Neutrophil (primary cell): ENCODE measurements at regions not wholly inside any gene's neighbourhood (a gene's known extent, or its start where the extent isn't known, plus 50 kb on each side); places are given as distances from the start of the nearest gene placed in this dataset.

Experiments
- H3K27ac ChIP-seq: fragments of 200-600 bp; sonication (generic); 2 replicates; pipeline ENCODE4 v1.5.1; 2016; ENCODE audit warnings: mild to moderate bottlenecking, moderate library complexity
- H3K27me3 ChIP-seq: fragments of 200-600 bp; sonication (generic); 2 replicates; pipeline ENCODE4 v1.6.0; 2016; ENCODE audit warnings: mild to moderate bottlenecking
- H3K36me3 ChIP-seq: fragments of 200-600 bp; sonication (generic); 2 replicates; pipeline ENCODE4 v1.5.1; 2017
- H3K4me1 ChIP-seq, 2 experiments: fragments of 200-600 bp in 1 of 2; sonication (generic) in 1 of 2; 1 replicate in 1 of 2; 2 replicates in 1 of 2; pipeline versions ENCODE4 v1.5.1 to v1.6.1; 2013 to 2016; ENCODE audit warnings: low read depth in 1 of 2, low read length in 1 of 2, mild to moderate bottlenecking in 1 of 2, moderate library complexity in 1 of 2; ENCODE audit not compliant: control insufficient read depth in 1 of 2, insufficient read depth in 1 of 2
- H3K4me3 ChIP-seq, 2 experiments: fragments of 200-600 bp in 1 of 2; sonication (generic) in 1 of 2; 1 replicate in 1 of 2; 2 replicates in 1 of 2; pipeline ENCODE4 v1.5.1; 2013 to 2016; ENCODE audit warnings: low read depth in 1 of 2, low read length in 1 of 2, mild to moderate bottlenecking in 1 of 2, moderate library complexity in 1 of 2
- H3K9me3 ChIP-seq: fragments of 200-600 bp; sonication (generic); 2 replicates; pipeline ENCODE4 v1.5.1; 2016
- TF ChIP-seq, protein P1 (sequence below): fragments of 200-600 bp; sonication (generic); IDR thresholded peaks from 2 replicates; pipeline ENCODE4 v1.5.1; 2016; ENCODE audit warnings: antibody characterized with exemption

DNA sequence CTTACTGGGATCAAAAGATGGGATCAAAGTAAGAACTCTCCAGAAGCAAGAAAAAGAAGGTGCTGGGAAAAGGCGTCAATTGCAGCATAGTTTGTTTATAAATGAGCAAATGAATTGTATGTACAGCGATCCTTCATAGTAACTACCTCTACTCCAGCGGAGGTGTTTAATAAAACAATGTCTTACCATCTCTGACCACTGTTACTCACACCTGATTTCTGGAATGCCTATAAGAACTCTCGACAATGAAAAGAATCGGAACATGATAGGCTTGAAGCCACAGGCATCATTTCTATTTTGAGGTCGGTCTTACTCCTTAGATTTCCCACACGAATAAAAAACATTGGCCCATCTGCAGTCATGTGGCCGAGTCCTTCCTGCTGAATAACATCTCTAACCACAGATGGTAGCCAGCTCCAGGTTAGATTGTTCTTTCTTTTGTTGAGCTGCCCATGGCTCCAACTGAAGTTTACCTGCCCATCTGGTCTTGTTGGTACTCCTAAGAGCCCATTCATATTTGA is 67.6 kb downstream of the CLDN34 start:
- Histone ChIP-seq H3K27ac (no peak overlapping the region), H3K36me3 (no peaks in the 10 kb centered on the region), H3K4me3 (no peak overlapping the region), H3K4me1 (no peaks in the 10 kb centered on the region), H3K27me3 (no peaks in the 10 kb centered on the region), H3K9me3 (no peaks in the 10 kb centered on the region)
- TF ChIP-seq, protein P1, sequence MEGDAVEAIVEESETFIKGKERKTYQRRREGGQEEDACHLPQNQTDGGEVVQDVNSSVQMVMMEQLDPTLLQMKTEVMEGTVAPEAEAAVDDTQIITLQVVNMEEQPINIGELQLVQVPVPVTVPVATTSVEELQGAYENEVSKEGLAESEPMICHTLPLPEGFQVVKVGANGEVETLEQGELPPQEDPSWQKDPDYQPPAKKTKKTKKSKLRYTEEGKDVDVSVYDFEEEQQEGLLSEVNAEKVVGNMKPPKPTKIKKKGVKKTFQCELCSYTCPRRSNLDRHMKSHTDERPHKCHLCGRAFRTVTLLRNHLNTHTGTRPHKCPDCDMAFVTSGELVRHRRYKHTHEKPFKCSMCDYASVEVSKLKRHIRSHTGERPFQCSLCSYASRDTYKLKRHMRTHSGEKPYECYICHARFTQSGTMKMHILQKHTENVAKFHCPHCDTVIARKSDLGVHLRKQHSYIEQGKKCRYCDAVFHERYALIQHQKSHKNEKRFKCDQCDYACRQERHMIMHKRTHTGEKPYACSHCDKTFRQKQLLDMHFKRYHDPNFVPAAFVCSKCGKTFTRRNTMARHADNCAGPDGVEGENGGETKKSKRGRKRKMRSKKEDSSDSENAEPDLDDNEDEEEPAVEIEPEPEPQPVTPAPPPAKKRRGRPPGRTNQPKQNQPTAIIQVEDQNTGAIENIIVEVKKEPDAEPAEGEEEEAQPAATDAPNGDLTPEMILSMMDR, result no peak

DNA sequence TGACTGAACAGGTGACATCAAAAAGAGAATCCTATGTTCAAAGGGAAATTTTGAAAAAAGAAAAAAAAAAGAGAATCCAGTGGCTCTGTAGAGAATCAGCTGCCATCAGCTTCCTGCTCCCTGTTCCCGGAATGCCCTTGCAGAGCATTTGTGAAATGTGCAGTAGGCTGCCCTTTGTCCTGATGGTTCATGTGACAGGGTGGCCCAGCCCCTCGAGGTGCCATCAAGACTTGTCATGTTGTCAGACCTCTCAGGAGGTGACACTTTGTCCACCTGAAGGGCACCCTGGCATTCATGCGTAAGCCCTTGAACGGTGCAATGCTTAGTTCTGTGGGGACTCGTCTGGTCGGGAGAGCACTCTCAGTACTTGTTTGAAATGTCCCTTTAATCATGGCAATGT is 71.4 kb downstream of the CLDN34 start:
- Histone ChIP-seq H3K27ac (no peak overlapping the region), H3K27me3 (no peaks in the 10 kb centered on the region), H3K4me3 (no peak overlapping the region), H3K36me3 (no peaks in the 10 kb centered on the region), H3K4me1 (no peaks in the 10 kb centered on the region), H3K9me3 (no peaks in the 10 kb centered on the region)
- TF ChIP-seq, protein P1, result no peak

DNA sequence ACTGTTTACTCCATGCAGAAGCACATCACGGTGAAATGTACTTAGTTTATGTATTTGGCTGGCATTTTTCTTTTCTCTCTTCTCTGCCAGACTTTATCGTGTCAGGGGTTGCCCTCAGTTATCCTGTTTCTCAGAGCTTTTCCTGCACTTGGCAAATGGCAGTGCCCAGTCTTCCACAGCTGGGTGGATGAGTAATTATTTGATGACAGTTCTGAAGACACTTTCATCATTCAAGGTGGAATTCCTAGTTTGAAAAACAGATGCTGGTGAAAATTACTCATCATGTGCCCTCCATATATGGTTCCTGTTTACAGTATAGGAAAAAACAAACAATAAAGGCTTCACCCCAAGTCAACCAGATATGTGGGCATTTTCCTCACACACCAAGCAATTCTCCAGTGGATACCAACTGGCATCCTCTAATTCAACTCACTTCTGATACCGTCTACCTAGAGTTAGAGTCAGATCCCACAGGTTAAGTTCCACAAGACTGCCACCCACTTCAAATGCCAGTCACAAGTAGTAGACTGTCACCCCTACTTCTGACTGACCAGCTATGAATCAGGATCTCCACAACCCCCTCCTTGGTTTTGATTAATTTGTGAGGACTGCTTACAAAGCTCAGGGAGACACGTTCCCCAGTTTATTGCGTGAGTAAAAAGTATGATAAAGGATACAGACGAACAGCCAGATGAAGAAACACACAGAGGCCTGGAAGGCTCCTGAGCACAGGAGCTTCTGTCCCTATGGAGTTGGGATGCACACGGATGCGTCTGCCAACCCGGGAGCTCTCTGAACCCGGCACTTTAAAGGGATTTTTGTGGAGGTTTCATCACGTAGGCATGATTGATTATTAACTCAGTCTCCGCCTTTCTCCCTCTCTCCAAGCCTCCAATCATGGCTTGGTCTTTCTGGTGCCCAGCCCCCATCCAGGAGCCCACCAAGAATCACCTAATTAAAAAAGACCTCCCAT is 72.9 kb downstream of the CLDN34 start:
- Histone ChIP-seq H3K27ac (no peak overlapping the region), H3K27me3 (no peaks in the 10 kb centered on the region), H3K4me3 (no peak overlapping the region), H3K36me3 (no peaks in the 10 kb centered on the region), H3K9me3 (no peaks in the 10 kb centered on the region), H3K4me1 (no peaks in the 10 kb centered on the region)
- TF ChIP-seq, protein P1, result no peak

DNA sequence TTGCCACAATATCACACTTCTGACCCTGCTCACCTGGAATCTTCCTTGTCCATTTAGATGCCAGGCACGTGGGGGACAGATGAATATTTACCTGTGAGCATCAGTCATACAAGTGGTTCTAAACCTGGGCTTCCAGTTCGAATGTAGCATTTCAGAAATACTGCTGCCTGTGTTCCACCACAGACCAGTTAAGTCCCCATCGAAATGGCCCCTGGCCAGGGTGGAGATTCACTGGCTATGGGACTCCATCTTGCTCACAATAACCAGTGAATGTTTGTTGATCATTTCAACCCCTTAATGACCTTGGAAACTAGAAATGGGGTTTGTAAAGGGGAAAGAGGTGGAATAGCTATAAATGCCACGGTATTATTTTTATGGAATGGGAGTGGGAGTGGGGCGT is 73.8 kb downstream of the CLDN34 start:
- TF ChIP-seq, protein P1, result no peak
- H3K9me3 ChIP-seq, result no peaks in the 10 kb centered on the region
- no peak overlapping the region for H3K27ac ChIP-seq
- no peaks in the 10 kb centered on the region for H3K27me3 ChIP-seq
- no peak overlapping the region for H3K4me3 ChIP-seq
- no peaks in the 10 kb centered on the region for H3K4me1 ChIP-seq
- no peaks in the 10 kb centered on the region for H3K36me3 ChIP-seq

DNA sequence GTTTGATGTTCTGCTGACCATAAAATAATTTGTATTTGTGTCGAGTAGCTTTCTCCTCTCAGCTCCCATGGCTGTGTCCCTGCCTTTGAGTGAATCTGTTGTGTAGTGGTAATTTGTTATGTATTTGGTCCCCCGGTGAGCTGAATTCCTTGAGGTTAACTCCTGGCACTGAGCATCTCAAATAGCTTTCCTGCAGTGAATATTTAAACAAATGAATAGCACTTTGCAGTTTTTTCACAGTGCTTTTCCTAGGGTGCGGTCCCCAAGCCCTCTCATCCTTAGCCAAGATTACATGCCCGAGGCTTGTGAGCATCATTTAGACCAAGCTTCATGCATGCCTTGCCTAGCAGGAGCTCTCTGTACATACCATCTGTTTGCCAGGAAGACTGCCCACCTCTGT is 74.2 kb downstream of the CLDN34 start:
- Histone ChIP-seq H3K4me1 (no peaks in the 10 kb centered on the region), H3K27ac (no peak overlapping the region), H3K4me3 (no peak overlapping the region), H3K27me3 (no peaks in the 10 kb centered on the region), H3K9me3 (no peaks in the 10 kb centered on the region), H3K36me3 (no peaks in the 10 kb centered on the region)
- TF ChIP-seq, protein P1, result no peak
